GM12865 (cell line): ENCODE measurements at regions not wholly inside any gene's neighbourhood (a gene's known extent, or its start where the extent isn't known, plus 50 kb on each side); places are given as distances from the start of the nearest gene placed in this dataset.

Source experiments
- DNase-seq: peaks from one replicate; pipeline ENCODE4 v3.0.0; 2010; ENCODE audit warnings: low read depth
- H3K4me3 ChIP-seq: 2 replicates; pipeline ENCODE4 v1.5.1; 2011; ENCODE audit warnings: mild to moderate bottlenecking, low read depth, low read length, control low read depth
- CTCF ChIP-seq: IDR thresholded peaks from 2 replicates; pipeline ENCODE4 v1.5.1; 2011; ENCODE audit warnings: low read length, control low read depth, low read depth, inconsistent platforms; ENCODE audit not compliant: insufficient read depth; ENCODE audit errors: missing control alignments

- peak; percentile 99 for TF ChIP-seq CTCF
- no peak overlapping the region for H3K4me3 ChIP-seq
- DNase-seq = peak; percentile 62
Measured at GRCh38 chr1:47710329-47711071, 272.7 kb downstream of the FOXD2 start.
